ENCODE measurements at regions not wholly inside any gene's neighbourhood (a gene's known extent, or its start where the extent isn't known, plus 50 kb on each side); places are given as distances from the start of the nearest gene placed in this dataset.

- no peak for TF ChIP-seq CTCF (IDR thresholded peaks at IDR 0.05; ENCODE audit: low read depth, low read length)
- no peak for TF ChIP-seq POLR2A (IDR thresholded peaks at IDR 0.05; ENCODE audit: extremely low read depth, insufficient read length)
- no peak for TF ChIP-seq MYC (IDR thresholded peaks at IDR 0.05; ENCODE audit: low read depth, low read length)
These were observed 566.8 kb downstream of the SH2D4B start for GRCh38 chr10:81104494-81104893.
